COR-L47 (cell line): ENCODE measurements at regions not wholly inside any gene's neighbourhood (a gene's known extent, or its start where the extent isn't known, plus 50 kb on each side); places are given as distances from the start of the nearest gene placed in this dataset.

ENCODE experiments used
- DNase-seq: peaks from one replicate; lab custom pipeline; 2025; lab: John Stamatoyannopoulos, UW

DNA sequence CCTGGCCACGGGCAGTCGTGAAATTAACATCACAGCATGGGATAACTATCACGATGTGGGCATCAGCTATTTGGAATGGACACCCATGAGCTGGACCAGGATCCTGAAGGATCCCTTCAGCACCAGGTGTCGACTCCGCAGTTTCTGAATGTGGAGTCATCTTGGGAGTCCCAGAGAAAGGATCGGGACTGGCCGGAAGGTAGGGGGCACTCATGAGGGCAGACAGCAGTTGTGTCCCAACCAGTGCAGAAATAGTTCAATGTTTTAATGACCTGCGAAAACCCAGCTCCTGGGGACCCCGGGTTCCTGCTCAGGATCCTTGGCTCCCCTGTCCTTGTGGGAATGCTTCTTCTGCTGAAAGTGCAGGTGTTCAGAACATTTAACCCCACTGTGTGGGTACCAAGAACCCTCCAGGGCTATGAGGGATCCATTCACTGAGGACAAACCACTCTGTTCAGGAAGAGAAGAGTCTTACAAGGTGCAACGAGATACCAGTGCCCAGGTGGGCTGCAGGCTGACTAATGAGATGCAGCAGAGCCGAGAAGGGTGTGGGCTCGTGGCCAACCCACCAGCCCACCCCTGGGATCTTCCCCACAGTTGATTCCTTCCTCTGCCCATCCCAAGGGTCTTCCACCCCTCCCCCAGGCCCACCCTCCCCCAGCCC, 154.8 kb downstream of the SALL1 start:
- DNase-seq, result no peak

- no peak for DNase-seq
Measured at GRCh38 chr16:50994995-50995394, 156.1 kb downstream of the SALL1 start.

DNA sequence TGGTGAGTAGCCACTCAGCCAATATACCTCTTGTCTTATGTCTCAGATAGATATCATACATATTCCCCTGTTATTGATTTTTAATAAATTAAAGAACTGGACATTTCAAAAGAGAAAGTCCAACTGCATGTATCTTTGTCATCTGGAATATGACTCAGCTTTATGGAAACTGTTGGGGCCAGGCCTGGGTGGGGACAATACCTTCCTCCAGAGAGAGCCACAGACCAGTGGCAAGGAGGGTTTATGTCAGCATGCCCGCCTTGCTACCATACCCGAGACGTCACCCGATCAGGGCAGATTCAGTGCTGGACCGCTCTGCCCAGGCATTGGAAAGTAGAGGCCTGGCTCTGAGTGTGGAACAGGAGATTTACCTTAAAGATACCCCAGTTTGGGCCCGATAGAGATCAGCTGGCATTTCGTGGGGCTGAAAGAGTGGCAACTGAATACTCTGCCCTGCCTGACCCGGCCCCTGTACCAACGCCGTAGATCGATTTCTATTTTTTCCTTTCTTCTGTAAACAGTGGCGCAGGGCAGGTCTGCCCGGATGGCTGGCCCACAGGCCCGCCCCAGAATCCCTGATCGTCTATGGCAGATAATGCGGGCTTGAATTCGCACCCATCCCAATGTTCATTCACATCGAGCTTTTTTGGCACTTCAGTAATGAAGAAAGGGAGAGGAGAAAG, 158.6 kb downstream of the SALL1 start:
- DNase-seq, result no peak

DNA sequence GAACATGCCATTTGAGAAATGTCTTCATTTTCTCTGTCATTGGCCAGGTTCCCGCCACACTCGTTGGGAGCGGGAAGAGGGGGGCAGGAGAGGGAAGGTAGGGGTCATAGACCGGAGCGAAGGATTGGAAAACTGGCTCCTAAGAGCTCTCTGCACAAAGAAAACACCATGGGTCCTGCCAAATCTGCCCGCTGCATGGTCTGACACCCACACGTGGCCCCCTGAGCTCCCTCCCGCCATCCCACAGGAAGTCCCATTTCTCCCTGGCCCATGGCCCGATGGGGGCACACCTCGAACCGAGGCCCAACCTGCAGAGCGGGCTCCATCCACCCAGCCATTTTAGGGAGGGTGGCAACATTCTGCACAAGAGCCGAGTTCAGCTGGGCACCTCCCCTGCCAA, 159.6 kb downstream of the SALL1 start:
- no peak for DNase-seq

GRCh38 chr16:50991006-50991405, 160.1 kb downstream of the SALL1 start:
- DNase-seq, result no peak

DNA sequence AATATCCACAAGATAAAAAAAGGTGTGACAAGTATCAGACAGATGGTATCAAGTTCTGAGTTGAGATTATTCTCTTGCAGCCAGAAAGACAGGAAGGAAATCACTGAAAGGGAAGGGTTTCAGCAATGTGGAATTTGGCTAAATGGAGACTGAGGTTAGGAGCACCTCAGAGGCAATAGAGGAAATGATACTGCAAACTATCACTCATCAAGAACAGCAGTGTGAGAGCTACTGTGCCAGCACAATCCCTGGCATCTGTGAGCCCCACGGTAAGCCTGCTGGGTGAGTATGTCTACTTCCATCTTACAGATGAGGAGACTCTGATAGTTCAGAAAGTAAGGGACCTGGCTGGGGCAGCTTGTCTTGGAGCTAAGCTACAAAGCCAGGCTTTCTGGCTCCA, 162.0 kb downstream of the SALL1 start:
- no peak for DNase-seq

DNA sequence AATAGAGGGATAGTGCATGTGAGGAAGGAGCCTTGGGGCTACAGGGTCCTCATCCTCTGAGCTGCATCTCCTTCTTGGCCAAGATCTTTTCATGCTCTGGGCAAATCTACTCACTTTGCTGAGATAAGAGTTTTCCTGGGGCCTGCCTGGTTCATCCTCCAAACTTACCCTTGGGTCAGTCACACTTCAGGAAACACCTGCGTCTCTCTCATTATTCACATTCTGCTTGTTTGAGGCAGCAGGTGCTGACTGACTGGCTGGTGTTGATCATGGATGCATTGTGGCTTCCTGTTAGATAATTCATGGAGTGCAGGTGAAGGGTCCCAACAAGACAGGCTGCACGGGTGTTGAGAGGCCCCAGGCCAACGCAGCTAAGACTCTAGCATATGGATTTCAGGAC, 162.6 kb downstream of the SALL1 start:
- peak; percentile 15 for DNase-seq

DNA sequence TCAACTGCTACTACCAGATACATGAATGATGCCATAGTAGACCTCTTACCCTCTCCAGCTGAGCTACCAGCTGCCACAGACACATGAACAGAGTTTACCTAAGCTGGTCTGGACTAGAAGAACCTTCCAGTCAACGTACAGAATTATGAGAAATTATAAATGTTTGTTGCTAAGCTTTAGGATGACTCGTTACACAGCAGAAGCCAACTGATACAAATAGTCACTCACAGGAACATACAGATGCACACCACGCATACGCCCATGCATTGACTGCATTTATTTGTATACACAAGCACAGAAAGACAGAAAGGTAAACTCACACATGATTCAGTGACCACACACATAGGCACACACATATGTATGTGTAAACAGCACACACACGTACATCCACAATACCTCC, 164.6 kb downstream of the SALL1 start:
- DNase-seq, result no peak

DNA sequence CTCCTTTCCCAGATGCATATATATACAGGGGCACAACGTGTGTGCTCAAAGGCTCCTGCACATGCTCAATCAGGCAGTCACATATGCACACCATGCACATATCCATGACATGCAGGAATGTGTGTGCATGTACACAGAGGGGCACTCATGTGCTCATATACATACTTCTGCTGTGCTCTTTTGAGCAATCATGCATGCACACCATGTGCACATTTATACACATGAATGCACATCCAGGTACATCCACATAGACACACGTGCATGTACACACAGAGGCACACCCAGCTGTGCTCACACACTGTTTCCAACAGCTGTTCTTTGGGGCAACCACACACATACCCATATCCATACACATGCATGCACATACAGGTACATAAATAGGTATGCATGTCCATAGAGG, 165.3 kb downstream of the SALL1 start:
- no peak for DNase-seq

GRCh38 chr16:50984688-50985087, 166.4 kb downstream of the SALL1 start:
- DNase-seq, result no peak

DNA sequence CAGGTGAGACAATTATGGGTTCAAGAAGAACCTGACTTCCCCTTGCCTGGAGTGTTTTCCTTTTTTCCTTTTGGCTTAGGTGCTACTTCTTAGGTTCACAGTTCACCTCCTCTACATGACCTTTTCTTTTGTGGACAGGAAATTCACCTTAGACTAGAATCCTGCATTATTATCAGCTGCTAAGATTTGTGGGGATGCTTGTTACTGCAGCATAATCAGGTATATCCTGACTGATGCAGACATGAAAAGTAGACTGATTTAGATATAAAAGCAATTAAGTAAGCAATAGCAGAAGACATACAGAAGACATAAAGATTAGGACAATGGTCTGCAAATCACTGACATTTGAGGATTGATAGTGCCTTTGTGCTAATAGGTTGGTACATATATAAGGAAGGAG, 168.3 kb downstream of the SALL1 start:
- DNase-seq, result no peak

GRCh38 chr16:50981951-50982350, 169.1 kb downstream of the SALL1 start:
- DNase-seq, result no peak

DNA sequence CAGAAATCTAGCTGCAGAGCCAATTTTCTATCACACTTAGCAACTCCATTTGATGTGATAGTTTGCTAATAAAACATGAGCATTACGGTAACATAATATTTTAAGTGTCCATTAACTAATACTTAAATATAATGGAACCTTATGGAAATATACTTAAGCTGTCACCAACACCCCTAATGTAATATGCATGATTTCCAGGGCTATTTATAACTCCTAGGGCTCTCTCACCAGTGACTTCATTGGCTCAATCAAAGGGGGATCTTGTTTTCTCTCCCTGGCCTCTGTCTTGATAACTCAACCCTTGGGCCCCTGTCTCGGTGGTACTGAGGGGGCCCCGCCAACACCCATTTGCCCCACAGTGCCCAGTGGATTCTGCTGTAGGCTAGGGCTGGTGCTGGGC, 170.4 kb downstream of the SALL1 start:
- no peak for DNase-seq

DNA sequence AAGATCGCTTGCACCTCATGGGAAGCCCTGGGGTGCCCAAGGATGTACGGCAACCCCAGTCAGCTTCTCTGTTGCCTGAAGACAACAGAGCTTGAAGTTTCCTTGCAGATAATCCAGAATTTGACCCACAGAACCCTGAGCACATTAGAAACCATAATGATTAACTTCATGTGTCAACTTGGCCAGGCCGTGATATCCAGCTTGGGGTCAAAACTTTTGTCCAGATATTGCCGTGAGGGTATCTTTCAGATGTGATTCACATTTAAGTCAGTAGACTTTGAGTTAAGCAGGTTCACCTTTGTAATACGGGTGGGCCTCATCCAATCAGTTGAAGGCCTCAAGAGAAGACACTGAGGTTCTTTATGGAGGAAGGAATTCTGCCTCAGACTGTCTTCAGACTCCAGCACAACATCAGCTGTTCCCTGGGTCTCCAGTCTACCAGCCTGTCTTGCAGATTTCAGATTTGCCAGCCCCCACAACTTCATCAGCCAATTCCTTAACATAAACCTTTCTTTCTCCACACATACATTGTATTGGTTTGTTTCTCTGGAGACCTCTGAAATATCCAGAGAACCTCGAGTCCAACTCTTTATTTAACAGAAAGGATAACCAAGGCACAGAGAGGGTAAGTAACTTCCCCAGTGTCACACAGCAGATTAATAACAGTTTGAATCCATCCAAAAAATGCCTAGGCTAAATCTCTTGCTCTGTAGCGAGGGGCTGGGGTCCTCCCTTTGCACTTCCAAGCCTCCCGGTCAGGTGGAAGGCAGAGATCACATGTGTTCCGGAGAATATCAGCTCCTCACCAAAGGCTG, 171.1 kb downstream of the SALL1 start:
- no peak for DNase-seq

- no peak for DNase-seq
Measured at GRCh38 chr16:50977138-50977537, 173.9 kb downstream of the SALL1 start.

DNA sequence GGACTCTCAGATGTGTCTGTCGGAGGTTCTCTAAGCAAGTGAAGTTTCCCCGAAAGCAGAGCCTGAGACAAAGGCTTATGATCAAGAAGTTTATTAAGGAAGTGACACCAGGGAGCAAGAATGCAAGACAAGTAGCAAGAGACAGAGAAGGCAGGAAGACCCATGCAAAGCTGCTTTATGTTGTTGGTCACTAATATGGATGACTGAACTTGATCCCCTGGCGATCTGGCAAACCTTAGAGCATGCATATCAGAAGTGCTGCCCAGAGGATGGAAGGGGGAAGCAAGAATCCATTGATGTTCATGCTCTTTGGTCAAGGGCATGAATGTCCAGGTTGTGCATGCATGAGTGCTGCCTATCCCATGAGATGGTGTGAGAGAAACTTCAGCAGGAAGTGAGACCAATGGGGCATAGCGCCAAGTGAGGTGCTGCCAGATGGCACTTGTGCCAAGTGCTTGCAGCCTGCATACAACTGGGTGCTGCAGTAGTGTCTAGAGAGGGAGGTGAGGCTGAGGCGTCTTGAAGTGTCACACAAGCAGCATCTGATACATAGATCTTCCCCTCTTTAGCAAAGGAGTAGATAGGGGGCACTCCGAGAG, 176.5 kb downstream of the SALL1 start:
- no peak for DNase-seq

DNA sequence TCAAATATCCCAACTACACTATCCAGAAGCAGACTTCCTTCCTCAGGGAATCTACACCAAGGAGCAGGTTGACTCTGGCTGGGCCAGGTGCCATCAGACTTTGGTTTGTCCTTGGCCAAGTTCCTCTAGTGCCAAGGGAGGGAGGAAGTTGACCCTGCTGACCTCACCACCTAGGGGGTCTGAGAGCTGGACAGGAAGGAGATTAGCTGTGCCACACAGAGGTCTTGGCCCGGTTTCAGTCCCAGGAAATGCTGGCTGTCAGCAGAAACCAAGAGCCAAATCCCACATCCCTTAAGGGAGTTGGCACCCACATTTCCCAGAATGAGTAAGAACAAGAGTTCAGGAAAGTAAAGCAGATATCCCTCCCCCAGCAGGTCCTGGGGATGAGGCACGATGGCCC, 178.2 kb downstream of the SALL1 start:
- no peak for DNase-seq

- no peak for DNase-seq
Measured at GRCh38 chr16:50970281-50970680, 180.8 kb downstream of the SALL1 start.

GRCh38 chr16:50967827-50968612, 183.1 kb downstream of the SALL1 start:
- no peak for DNase-seq

DNA sequence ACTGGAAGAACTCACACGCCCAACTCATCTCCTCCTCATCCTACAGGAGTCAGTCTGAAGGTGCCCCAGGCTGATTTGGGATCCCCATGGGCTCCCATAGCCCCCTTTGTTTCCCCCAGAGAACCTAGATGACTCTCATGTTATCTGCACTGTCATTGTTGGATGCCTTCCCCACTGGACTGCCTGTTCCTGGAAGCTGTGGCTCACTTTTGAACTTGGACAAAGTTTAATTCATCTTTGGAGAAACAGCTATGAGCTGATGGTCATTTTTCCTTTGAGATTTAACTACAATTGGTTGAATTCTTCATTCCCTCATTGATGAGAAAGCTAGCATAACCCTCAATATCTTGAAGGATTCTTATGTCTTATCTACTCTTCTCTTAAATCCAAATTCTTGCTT, 186.6 kb downstream of the SALL1 start:
- DNase-seq, result no peak

DNA sequence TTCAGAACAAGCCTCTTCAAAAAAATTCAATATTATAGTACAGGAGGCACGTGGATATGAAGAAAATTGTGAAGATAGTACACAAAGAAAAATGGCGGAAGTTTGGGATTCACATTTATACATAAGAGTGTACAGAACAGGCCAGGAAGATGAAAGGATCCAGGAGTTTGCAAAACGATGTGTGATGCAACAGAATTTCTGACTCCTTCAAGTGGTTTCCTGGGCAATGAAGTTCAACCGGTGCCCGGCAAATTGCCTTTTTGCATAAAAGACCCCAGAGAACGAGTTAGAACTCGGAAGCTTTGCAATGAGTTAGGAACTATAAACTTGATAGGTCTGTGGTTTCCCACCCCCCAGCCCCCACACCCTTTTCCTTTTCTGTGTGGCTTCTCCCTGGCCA, 189.1 kb downstream of the SALL1 start:
- no peak for DNase-seq
